KMS-11 (cell line): ENCODE measurements at regions not wholly inside any gene's neighbourhood (a gene's known extent, or its start where the extent isn't known, plus 50 kb on each side); places are given as distances from the start of the nearest gene placed in this dataset.

ENCODE experiments used
- H2AFZ ChIP-seq: fragments of 200-600 bp; sonication (generic); 2 replicates; pipeline ENCODE4 v1.6.1; 2016; ENCODE audit warnings: antibody characterized with exemption, mixed run types, low read depth
- H3K27ac ChIP-seq: fragments of 200-600 bp; sonication (generic); 2 replicates; pipeline ENCODE4 v1.6.1; 2016; ENCODE audit warnings: mild to moderate bottlenecking, mixed run types
- H3K27me3 ChIP-seq: fragments of 200-600 bp; sonication (generic); 2 replicates; pipeline ENCODE4 v1.6.1; 2017; ENCODE audit warnings: mild to moderate bottlenecking, low read depth, mixed run types, moderate library complexity; ENCODE audit not compliant: insufficient read depth
- H3K36me3 ChIP-seq: fragments of 200-600 bp; sonication (generic); 2 replicates; pipeline ENCODE4 v1.6.1; 2017; ENCODE audit warnings: mild to moderate bottlenecking, mixed run types; ENCODE audit not compliant: insufficient read depth
- H3K4me1 ChIP-seq: fragments of 200-600 bp; sonication (generic); 2 replicates; pipeline ENCODE4 v1.6.1; 2016; ENCODE audit warnings: mild to moderate bottlenecking, low read depth, mixed run types; ENCODE audit not compliant: poor library complexity, severe bottlenecking
- H3K4me2 ChIP-seq: fragments of 200-600 bp; sonication (generic); 2 replicates; pipeline ENCODE4 v1.7.0; 2016; ENCODE audit warnings: mild to moderate bottlenecking, mixed run types
- H3K4me3 ChIP-seq: fragments of 200-600 bp; sonication (generic); IDR thresholded peaks from 2 replicates; pipeline ENCODE4 v1.6.1; 2017; ENCODE audit warnings: low read depth, low read length, mixed read lengths; ENCODE audit not compliant: insufficient read depth
- H3K79me2 ChIP-seq: fragments of 200-600 bp; sonication (generic); 2 replicates; pipeline ENCODE4 v1.6.1; 2016; ENCODE audit warnings: low read depth, mixed run types; ENCODE audit not compliant: insufficient read depth
- H3K9ac ChIP-seq: fragments of 200-600 bp; sonication (generic); 2 replicates; pipeline ENCODE4 v1.6.1; 2016; ENCODE audit warnings: mild to moderate bottlenecking, mixed run types
- H4K20me1 ChIP-seq: fragments of 200-600 bp; sonication (generic); 2 replicates; pipeline ENCODE4 v1.6.1; 2016; ENCODE audit warnings: mild to moderate bottlenecking, mixed run types; ENCODE audit not compliant: insufficient read depth
- TF ChIP-seq, protein P1 (sequence below): fragments of 200-600 bp; sonication (generic); conservative IDR thresholded peaks from 2 replicates; pipeline ENCODE4 v1.6.1; 2017; ENCODE audit warnings: low read depth, mild to moderate bottlenecking, antibody characterized with exemption, low read length, moderate library complexity, mixed read lengths

DNA sequence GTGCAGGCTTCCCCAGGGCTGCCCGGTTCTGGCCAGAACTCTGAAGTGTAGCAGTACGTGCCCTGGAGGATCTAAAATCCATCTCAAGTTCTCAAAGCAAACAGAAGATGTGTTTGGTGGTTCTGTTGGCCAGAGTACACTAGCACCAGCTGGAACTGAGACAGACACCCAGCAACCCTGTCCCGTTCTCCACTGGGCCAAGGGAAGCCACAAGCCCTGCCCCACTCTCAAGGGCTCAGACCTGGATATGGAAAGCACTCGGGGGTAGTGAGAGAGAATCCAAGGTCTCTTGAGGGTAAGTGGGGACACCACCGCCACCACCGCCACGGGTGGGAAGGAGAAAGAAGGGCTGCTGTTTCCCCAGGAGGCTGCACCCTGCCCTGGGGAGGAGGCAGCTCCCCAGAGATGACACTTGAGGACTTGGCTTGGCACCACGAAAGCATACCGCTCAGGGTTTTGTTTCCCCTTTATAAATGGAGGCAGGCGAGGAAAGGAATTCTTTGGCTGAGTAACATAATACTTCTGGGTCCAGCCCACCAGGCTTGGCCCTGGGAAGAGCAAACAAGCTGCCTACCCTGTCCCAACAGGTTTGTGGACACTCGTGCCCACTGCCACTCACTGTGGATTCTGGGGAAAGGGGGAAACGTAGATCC, 56.1 kb upstream of the POU2AF1 start:
- TF ChIP-seq, protein P1, sequence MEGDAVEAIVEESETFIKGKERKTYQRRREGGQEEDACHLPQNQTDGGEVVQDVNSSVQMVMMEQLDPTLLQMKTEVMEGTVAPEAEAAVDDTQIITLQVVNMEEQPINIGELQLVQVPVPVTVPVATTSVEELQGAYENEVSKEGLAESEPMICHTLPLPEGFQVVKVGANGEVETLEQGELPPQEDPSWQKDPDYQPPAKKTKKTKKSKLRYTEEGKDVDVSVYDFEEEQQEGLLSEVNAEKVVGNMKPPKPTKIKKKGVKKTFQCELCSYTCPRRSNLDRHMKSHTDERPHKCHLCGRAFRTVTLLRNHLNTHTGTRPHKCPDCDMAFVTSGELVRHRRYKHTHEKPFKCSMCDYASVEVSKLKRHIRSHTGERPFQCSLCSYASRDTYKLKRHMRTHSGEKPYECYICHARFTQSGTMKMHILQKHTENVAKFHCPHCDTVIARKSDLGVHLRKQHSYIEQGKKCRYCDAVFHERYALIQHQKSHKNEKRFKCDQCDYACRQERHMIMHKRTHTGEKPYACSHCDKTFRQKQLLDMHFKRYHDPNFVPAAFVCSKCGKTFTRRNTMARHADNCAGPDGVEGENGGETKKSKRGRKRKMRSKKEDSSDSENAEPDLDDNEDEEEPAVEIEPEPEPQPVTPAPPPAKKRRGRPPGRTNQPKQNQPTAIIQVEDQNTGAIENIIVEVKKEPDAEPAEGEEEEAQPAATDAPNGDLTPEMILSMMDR, result no peak
- Histone ChIP-seq H4K20me1 (no peaks in the 10 kb centered on the region), H3K27me3 (no peaks in the 10 kb centered on the region), H3K4me2 (peak overlapping the region; percentile 93; the same call in 1 of the 2 replicates), H2AFZ (no peak overlapping the region), H3K9ac (no peak overlapping the region), H3K79me2 (no peaks in the 10 kb centered on the region), H3K27ac (peak overlapping the region; percentile 96; the same call in 1 of the 2 replicates), H3K36me3 (no peaks in the 10 kb centered on the region), H3K4me3 (no peak overlapping the region), H3K4me1 (peaks cover 57% of the 10 kb centered on the region)

DNA sequence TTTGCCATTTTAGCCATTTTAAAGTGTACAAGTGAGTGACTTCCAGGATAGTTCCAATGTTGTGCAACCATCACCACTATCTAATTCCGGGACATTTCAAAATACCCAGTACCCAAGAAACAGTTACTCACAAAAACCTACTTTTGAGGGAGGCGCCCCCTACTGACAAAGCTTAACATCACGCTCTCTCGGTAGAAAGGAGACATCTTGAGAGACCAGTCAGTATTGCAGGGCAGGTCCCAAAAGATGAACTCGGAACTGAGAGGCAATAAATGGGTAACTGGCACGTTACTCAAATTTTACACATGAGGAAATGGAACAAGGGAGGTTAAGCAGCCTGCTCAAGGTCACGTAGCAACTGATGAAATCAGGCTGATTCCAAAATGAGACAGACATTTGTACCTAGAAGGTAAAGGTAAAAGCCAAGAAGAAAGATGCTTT, 50.0 kb upstream of the POU2AF1 start:
- Histone ChIP-seq H3K36me3 (no peaks in the 10 kb centered on the region), H3K4me2 (no peak overlapping the region), H3K9ac (no peak overlapping the region), H2AFZ (peak overlapping the region; percentile 33; the same call in 1 of the 2 replicates), H4K20me1 (no peaks in the 10 kb centered on the region), H3K79me2 (no peaks in the 10 kb centered on the region), H3K4me1 (peaks cover 30% of the 10 kb centered on the region), H3K4me3 (no peak overlapping the region), H3K27me3 (no peaks in the 10 kb centered on the region), H3K27ac (no peak overlapping the region)
- TF ChIP-seq, protein P1, result peak; percentile 95
